Endothelial cell of umbilical vein (primary cell): ENCODE measurements at regions not wholly inside any gene's neighbourhood (a gene's known extent, or its start where the extent isn't known, plus 50 kb on each side); places are given as distances from the start of the nearest gene placed in this dataset.

ENCODE experiments used
- CTCF ChIP-seq, 2 donors: IDR thresholded peaks; 1 replicate in 1 of 2; 2 replicates in 1 of 2; pipeline ENCODE4 v1.5.1; 2011; ENCODE audit warnings: low read length in 2 of 2, mild to moderate bottlenecking in 2 of 2, moderate library complexity in 2 of 2, control low read depth in 1 of 2, inconsistent platforms in 1 of 2, low read depth in 1 of 2; ENCODE audit not compliant: insufficient read depth in 1 of 2; ENCODE audit errors: extremely low read depth in 1 of 2
- EZH2 ChIP-seq: IDR thresholded peaks from 2 replicates; pipeline ENCODE4 v1.6.1; 2012; ENCODE audit warnings: borderline replicate concordance, low read depth, mild to moderate bottlenecking, moderate library complexity, low read length, inconsistent platforms; ENCODE audit not compliant: severe bottlenecking
- JUN ChIP-seq: IDR thresholded peaks from 2 replicates; pipeline ENCODE4 v1.6.1; 2011; ENCODE audit warnings: borderline replicate concordance, low read depth; ENCODE audit not compliant: insufficient read length, insufficient read depth
- MYC ChIP-seq: IDR thresholded peaks from one replicate; pipeline ENCODE4 v1.6.1; 2011; ENCODE audit warnings: mild to moderate bottlenecking, low read depth, low read length
- POLR2A ChIP-seq: IDR thresholded peaks from 2 replicates; pipeline ENCODE4 v1.6.1; 2012; ENCODE audit warnings: low read depth, mild to moderate bottlenecking, control low read depth, low read length
- POLR2AphosphoS5 ChIP-seq: IDR thresholded peaks from 2 replicates; pipeline ENCODE4 v1.6.1; 2012; ENCODE audit warnings: low read depth, mild to moderate bottlenecking, control low read depth, low read length, moderate library complexity; ENCODE audit not compliant: insufficient read depth

- TF ChIP-seq CTCF (IDR thresholded peaks at IDR 0.05; ENCODE audit: extremely low read depth in 1 of 2, insufficient read depth in 1 of 2, low read depth in 1 of 2, low read length in 2 of 2) (no peak), POLR2A (no peak), EZH2 (no peak), MYC (no peak), JUN (no peak), POLR2AphosphoS5 (no peak)
Observed at GRCh38 chr1:83547901-83548300, 451.0 kb downstream of the TTLL7 start.
